ENCODE measurements at regions not wholly inside any gene's neighbourhood (a gene's known extent, or its start where the extent isn't known, plus 50 kb on each side); places are given as distances from the start of the nearest gene placed in this dataset.
A peak's percentile ranks its signal among the peaks of the same experiment; 100 is the strongest.

DNA sequence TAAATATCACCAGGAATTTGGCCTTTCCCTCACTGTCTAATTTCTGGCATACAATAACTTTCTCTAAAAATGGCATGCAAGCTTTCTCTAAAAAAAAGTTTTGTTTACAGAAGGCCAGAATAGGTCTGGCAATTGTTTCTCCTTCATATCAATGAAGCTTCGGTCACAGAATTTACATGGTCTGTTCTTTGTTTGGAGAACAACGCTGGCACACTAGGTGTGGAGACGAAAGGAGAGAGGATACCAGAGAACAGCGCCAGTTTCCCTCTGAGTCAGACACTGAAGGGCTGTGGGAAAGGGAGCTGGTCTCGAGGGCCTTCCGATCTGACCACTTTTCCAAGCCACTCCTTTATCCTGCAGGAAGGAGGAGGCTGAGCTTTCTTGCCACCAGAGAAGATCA, 60.1 kb upstream of the ITGA1 start:
- TF ChIP-seq, protein P1, sequence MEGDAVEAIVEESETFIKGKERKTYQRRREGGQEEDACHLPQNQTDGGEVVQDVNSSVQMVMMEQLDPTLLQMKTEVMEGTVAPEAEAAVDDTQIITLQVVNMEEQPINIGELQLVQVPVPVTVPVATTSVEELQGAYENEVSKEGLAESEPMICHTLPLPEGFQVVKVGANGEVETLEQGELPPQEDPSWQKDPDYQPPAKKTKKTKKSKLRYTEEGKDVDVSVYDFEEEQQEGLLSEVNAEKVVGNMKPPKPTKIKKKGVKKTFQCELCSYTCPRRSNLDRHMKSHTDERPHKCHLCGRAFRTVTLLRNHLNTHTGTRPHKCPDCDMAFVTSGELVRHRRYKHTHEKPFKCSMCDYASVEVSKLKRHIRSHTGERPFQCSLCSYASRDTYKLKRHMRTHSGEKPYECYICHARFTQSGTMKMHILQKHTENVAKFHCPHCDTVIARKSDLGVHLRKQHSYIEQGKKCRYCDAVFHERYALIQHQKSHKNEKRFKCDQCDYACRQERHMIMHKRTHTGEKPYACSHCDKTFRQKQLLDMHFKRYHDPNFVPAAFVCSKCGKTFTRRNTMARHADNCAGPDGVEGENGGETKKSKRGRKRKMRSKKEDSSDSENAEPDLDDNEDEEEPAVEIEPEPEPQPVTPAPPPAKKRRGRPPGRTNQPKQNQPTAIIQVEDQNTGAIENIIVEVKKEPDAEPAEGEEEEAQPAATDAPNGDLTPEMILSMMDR (IDR thresholded peaks at IDR 0.05), result no peak
- TF ChIP-seq POLR2A (IDR thresholded peaks at IDR 0.05) (no peak), POLR2AphosphoS5 (IDR thresholded peaks at IDR 0.05) (peak; percentile 45)

All from prostate gland (tissue), 2 donors.